ENCODE measurements at regions not wholly inside any gene's neighbourhood (a gene's known extent, or its start where the extent isn't known, plus 50 kb on each side); places are given as distances from the start of the nearest gene placed in this dataset.

DNA sequence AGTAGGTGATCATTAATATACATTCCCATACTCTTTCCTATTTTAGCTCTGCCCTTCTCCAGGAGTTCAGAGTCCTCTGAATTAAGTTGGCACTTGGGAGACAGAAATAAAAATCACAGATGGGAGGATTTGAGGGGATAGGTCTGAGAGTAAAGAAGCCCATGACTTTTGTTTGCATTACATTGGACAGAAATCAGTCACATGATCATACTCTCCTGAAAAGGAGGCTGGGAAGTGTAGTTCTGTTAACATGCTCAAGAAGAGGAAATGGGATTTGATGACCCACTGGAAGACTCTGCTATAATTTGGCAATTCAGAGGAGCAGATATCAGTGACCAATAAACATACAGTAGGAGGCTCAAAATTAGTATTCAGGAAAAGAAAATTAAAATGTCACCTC is 674.9 kb upstream of the C16orf82 start:
- TF ChIP-seq, protein P1, sequence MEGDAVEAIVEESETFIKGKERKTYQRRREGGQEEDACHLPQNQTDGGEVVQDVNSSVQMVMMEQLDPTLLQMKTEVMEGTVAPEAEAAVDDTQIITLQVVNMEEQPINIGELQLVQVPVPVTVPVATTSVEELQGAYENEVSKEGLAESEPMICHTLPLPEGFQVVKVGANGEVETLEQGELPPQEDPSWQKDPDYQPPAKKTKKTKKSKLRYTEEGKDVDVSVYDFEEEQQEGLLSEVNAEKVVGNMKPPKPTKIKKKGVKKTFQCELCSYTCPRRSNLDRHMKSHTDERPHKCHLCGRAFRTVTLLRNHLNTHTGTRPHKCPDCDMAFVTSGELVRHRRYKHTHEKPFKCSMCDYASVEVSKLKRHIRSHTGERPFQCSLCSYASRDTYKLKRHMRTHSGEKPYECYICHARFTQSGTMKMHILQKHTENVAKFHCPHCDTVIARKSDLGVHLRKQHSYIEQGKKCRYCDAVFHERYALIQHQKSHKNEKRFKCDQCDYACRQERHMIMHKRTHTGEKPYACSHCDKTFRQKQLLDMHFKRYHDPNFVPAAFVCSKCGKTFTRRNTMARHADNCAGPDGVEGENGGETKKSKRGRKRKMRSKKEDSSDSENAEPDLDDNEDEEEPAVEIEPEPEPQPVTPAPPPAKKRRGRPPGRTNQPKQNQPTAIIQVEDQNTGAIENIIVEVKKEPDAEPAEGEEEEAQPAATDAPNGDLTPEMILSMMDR (IDR thresholded peaks at IDR 0.05) = no peak
- no peak for TF ChIP-seq POLR2A (IDR thresholded peaks at IDR 0.05)

Data from upper lobe of left lung (tissue), 4 donors.